Panc1 (cell line): ENCODE measurements at regions not wholly inside any gene's neighbourhood (a gene's known extent, or its start where the extent isn't known, plus 50 kb on each side); places are given as distances from the start of the nearest gene placed in this dataset.

Source experiments
- ATAC-seq: fragments of 200-7000 bp; cut with Tn5 transposase; 2 replicates; pipeline ENCODE4 v1.9.1; 2020; ENCODE audit warnings: mild to moderate bottlenecking, moderate library complexity
- BruUV-seq: library from RNA; stranded (reverse); fragments of 400-500 nt; replicated peaks from 2 replicates; lab custom pipeline; 2021; lab: Mats Ljungman, UMichigan
- CTCF ChIA-PET: fragments of 300-600 bp; sonication (Branson Sonifier 250); formaldehyde crosslinking; loops from one replicate; lab custom pipeline; 2022; ENCODE audit warnings: antibody characterized with exemption; lab: Charles Lee
- POLR2A ChIA-PET: fragments of 300-600 bp; sonication (Branson Sonifier 250); formaldehyde crosslinking; loops from one replicate; lab custom pipeline; 2022; ENCODE audit warnings: antibody characterized with exemption; lab: Charles Lee
- DNase-seq: peaks from one replicate; pipeline ENCODE4 v3.0.0-alpha.2; 2010; ENCODE audit warnings: low read depth, low spot score
- H3K27ac ChIP-seq: 2 replicates; pipeline ENCODE4 v1.5.1; 2011; ENCODE audit warnings: mild to moderate bottlenecking, low read length, inconsistent platforms
- H3K27me3 ChIP-seq: fragments of 200-500 bp; sonication (Bioruptor generic); 2 replicates; pipeline ENCODE4 v1.6.0; 2014; ENCODE audit warnings: low read length, inconsistent platforms; ENCODE audit not compliant: control insufficient read depth, insufficient read depth
- H3K36me3 ChIP-seq: fragments of 200-500 bp; sonication (Bioruptor generic); 2 replicates; pipeline ENCODE4 v1.5.1; 2014; ENCODE audit warnings: inconsistent platforms, mild to moderate bottlenecking, low read length, moderate library complexity; ENCODE audit not compliant: control insufficient read depth, insufficient read depth
- H3K4me1 ChIP-seq: 2 replicates; pipeline ENCODE4 v1.5.1; 2011; ENCODE audit warnings: inconsistent platforms, mild to moderate bottlenecking, low read length, moderate library complexity; ENCODE audit not compliant: control insufficient read depth, insufficient read depth
- H3K4me3 ChIP-seq, 2 experiments: 2 replicates each; pipeline ENCODE4 v1.5.1; 2011 to 2012; ENCODE audit warnings: low read depth in 2 of 2, low read length in 2 of 2, mild to moderate bottlenecking in 2 of 2, inconsistent platforms in 1 of 2, moderate library complexity in 1 of 2
- H3K9me3 ChIP-seq: fragments of 200-500 bp; sonication (Bioruptor generic); 2 replicates; pipeline ENCODE4 v1.5.1; 2014; ENCODE audit warnings: low read depth, mild to moderate bottlenecking, inconsistent platforms, low read length, moderate library complexity; ENCODE audit not compliant: control insufficient read depth, insufficient read depth
- CTCF ChIP-seq: fragments of 450-650 bp; IDR thresholded peaks from 2 replicates; pipeline ENCODE4 v1.5.1; 2017; ENCODE audit warnings: mild to moderate bottlenecking
- POLR2AphosphoS5 ChIP-seq: IDR thresholded peaks from 2 replicates; pipeline ENCODE4 v1.6.1; 2012; ENCODE audit warnings: mild to moderate bottlenecking, low read depth, low read length, moderate library complexity
- REST ChIP-seq, 2 experiments: IDR thresholded peaks; 2 replicates each; pipeline ENCODE4 v1.6.1; 2011 to 2012; ENCODE audit warnings: low read depth in 2 of 2, control low read depth in 1 of 2, low read length in 1 of 2, mild to moderate bottlenecking in 1 of 2, moderate library complexity in 1 of 2; ENCODE audit not compliant: insufficient read depth in 1 of 2
- SIN3A ChIP-seq: IDR thresholded peaks from 2 replicates; pipeline ENCODE4 v1.6.1; 2012; ENCODE audit warnings: low read depth, mild to moderate bottlenecking, low read length, moderate library complexity, borderline replicate concordance; ENCODE audit not compliant: insufficient read depth
- TCF7L2 ChIP-seq: IDR thresholded peaks from 2 replicates; pipeline ENCODE4 v1.6.1; 2011; ENCODE audit warnings: mild to moderate bottlenecking, low read depth, low read length, inconsistent platforms
- in situ Hi-C: cut with HindIII; loops from 2 replicates; pipeline ENCODE4 v1.10.0; 2016; ENCODE audit warnings: low sequenced_read_pairs, low pct_unique_long_range_greater_than_20kb
- intact Hi-C: fragments of 100-400 bp; cut with micrococcal nuclease; formaldehyde crosslinking; loops from one replicate; pipeline ENCODE4 v1.10.0; 2022; ENCODE audit not compliant: unreplicated experiment

GRCh38 chr14:59037620-59038019 is 150.8 kb upstream of the DAAM1 start:
- Histone ChIP-seq H3K27me3 (no peaks in the 10 kb centered on the region), H3K9me3 (no peaks in the 10 kb centered on the region), H3K36me3 (no peaks in the 10 kb centered on the region), H3K4me1 (no peaks in the 10 kb centered on the region), H3K27ac (no peak overlapping the region), H3K4me3 (no peak overlapping the region)
- intact Hi-C loops, result no loop called here
- POLR2A ChIA-PET, result no interaction called here
- DNase-seq (no peak), ATAC-seq (no peak)
- CTCF ChIA-PET, result no interaction called here
- TF ChIP-seq CTCF, result no peak
- TF ChIP-seq POLR2AphosphoS5, result no peak
- no peak for TF ChIP-seq SIN3A
- TF ChIP-seq TCF7L2, result no peak
- TF ChIP-seq REST (IDR thresholded peaks at IDR 0.05; ENCODE audit: insufficient read depth in 1 of 2, low read depth in 2 of 2, low read length in 1 of 2), result no peak
- BruUV-seq, result no TSS peak
- in situ Hi-C loops, result no loop called here

GRCh38 chr14:59038746-59039145 is 149.7 kb upstream of the DAAM1 start:
- CTCF ChIA-PET, result no interaction called here
- no peak for TF ChIP-seq SIN3A
- no peak for TF ChIP-seq CTCF
- TF ChIP-seq TCF7L2, result no peak
- no peak for TF ChIP-seq REST (IDR thresholded peaks at IDR 0.05; ENCODE audit: insufficient read depth in 1 of 2, low read depth in 2 of 2, low read length in 1 of 2)
- Histone ChIP-seq H3K4me1 (no peaks in the 10 kb centered on the region), H3K4me3 (no peak overlapping the region), H3K9me3 (no peaks in the 10 kb centered on the region), H3K27me3 (no peaks in the 10 kb centered on the region), H3K36me3 (no peaks in the 10 kb centered on the region), H3K27ac (no peak overlapping the region)
- BruUV-seq, result no TSS peak
- intact Hi-C loops (no loop called here), in situ Hi-C loops (no loop called here)
- DNase-seq (no peak), ATAC-seq (no peak)
- POLR2A ChIA-PET, result interaction anchor here (0.6 kb wide), 1 partner anchor 49 kb away, joined by 4 read pairs; no protein-coding TSS in a partner anchor
